Neural cell (in vitro differentiated cells): ENCODE measurements at regions not wholly inside any gene's neighbourhood (a gene's known extent, or its start where the extent isn't known, plus 50 kb on each side); places are given as distances from the start of the nearest gene placed in this dataset.

Experiments
- H2AFZ ChIP-seq: fragments of 200-600, 300-800 bp; sonication (generic), shearing (Covaris generic); 2 replicates; pipeline ENCODE4 v1.6.0; 2014; ENCODE audit warnings: low read depth, mild to moderate bottlenecking, antibody characterized with exemption, low read length, moderate library complexity
- H3F3A ChIP-seq: fragments of 200-600 bp; shearing (Covaris generic); 2 replicates; pipeline ENCODE4 v1.6.1; 2016; ENCODE audit warnings: mild to moderate bottlenecking, moderate library complexity, mixed read lengths, antibody characterized with exemption, low read length; ENCODE audit not compliant: insufficient read depth, poor library complexity, severe bottlenecking
- H3K27ac ChIP-seq: fragments of 200-600, 300-800 bp; sonication (generic), shearing (Covaris generic); 2 replicates; pipeline ENCODE4 v1.5.1; 2014; ENCODE audit warnings: mild to moderate bottlenecking, low read length, moderate library complexity
- H3K27me3 ChIP-seq: fragments of 300-800, 200-600 bp; sonication (generic), shearing (Covaris generic); 2 replicates; pipeline ENCODE4 v1.6.0; 2014; ENCODE audit warnings: mild to moderate bottlenecking, low read depth, low read length, moderate library complexity; ENCODE audit not compliant: insufficient read depth
- H3K36me3 ChIP-seq: fragments of 300-800, 200-600 bp; sonication (generic), shearing (Covaris generic); 2 replicates; pipeline ENCODE4 v1.5.1; 2014; ENCODE audit warnings: mild to moderate bottlenecking, antibody characterized with exemption, low read length, moderate library complexity; ENCODE audit not compliant: insufficient read depth
- H3K4me2 ChIP-seq: fragments of 300-800, 200-600 bp; sonication (generic), shearing (Covaris generic); 2 replicates; pipeline ENCODE4 v1.6.0; 2014; ENCODE audit warnings: mild to moderate bottlenecking, low read length
- H3K4me3 ChIP-seq: fragments of 300-800, 200-600 bp; sonication (generic), shearing (Covaris generic); 2 replicates; pipeline ENCODE4 v1.5.1; 2014; ENCODE audit warnings: mild to moderate bottlenecking, low read length, moderate library complexity
- H3K79me2 ChIP-seq: fragments of 200-600 bp; shearing (Covaris generic); replicated peaks from 2 replicates; pipeline ENCODE4 v1.6.0; 2014; ENCODE audit warnings: mild to moderate bottlenecking, low read length, moderate library complexity; ENCODE audit not compliant: insufficient read depth
- H3K9ac ChIP-seq: fragments of 300-800, 200-600 bp; sonication (generic), shearing (Covaris generic); 2 replicates; pipeline ENCODE4 v1.6.1; 2016; ENCODE audit warnings: mild to moderate bottlenecking, low read length, mixed read lengths
- H3K9me2 ChIP-seq: fragments of 200-600 bp; shearing (Covaris generic); 2 replicates; pipeline ENCODE4 v1.6.1; 2016; ENCODE audit warnings: mild to moderate bottlenecking, low read length, mixed read lengths; ENCODE audit not compliant: insufficient read depth
- H3K9me3 ChIP-seq: fragments of 200-600, 300-800 bp; sonication (generic), shearing (Covaris generic); 2 replicates; pipeline ENCODE4 v1.6.1; 2016; ENCODE audit warnings: mild to moderate bottlenecking, mixed run types, low read length, moderate library complexity, mixed read lengths
- H4K20me1 ChIP-seq: fragments of 200-600 bp; shearing (Covaris generic); 2 replicates; pipeline ENCODE4 v1.6.1; 2016; ENCODE audit warnings: mild to moderate bottlenecking, mixed run types; ENCODE audit not compliant: insufficient read depth
- EP300 ChIP-seq: fragments of 450-650 bp; conservative IDR thresholded peaks from 2 replicates; pipeline ENCODE4 v1.6.1; 2014; ENCODE audit warnings: antibody characterized with exemption, mild to moderate bottlenecking, moderate library complexity; ENCODE audit not compliant: poor library complexity, severe bottlenecking
- EZH2 ChIP-seq: fragments of 200-600, 300-800 bp; shearing (Covaris generic), sonication (generic); IDR thresholded peaks from 2 replicates; pipeline ENCODE4 v1.6.1; 2014; ENCODE audit warnings: antibody characterized with exemption, low read length, borderline replicate concordance, mild to moderate bottlenecking; ENCODE audit not compliant: insufficient read depth, poor library complexity, severe bottlenecking
- MXI1 ChIP-seq: fragments of 450-650 bp; conservative IDR thresholded peaks from 2 replicates; pipeline ENCODE4 v1.6.1; 2014; ENCODE audit warnings: antibody characterized with exemption, mild to moderate bottlenecking; ENCODE audit not compliant: poor library complexity, severe bottlenecking
- POLR2AphosphoS5 ChIP-seq: IDR thresholded peaks from 2 replicates; pipeline ENCODE4 v1.6.1; 2012
- RAD21 ChIP-seq: fragments of 450-650 bp; conservative IDR thresholded peaks from 2 replicates; pipeline ENCODE4 v1.6.1; 2014; ENCODE audit warnings: antibody characterized with exemption, mild to moderate bottlenecking, moderate library complexity
- SMC3 ChIP-seq: fragments of 450-650 bp; conservative IDR thresholded peaks from 2 replicates; pipeline ENCODE4 v1.6.1; 2014; ENCODE audit warnings: antibody characterized with exemption, mild to moderate bottlenecking, moderate library complexity; ENCODE audit not compliant: poor library complexity
- TAF1 ChIP-seq: IDR thresholded peaks from 2 replicates; pipeline ENCODE4 v1.6.1; 2012; ENCODE audit warnings: low read depth
- TF ChIP-seq, protein P1 (sequence below): fragments of 450-650 bp; IDR thresholded peaks from 2 replicates; pipeline ENCODE4 v1.5.1; 2014; ENCODE audit warnings: antibody characterized with exemption, mild to moderate bottlenecking, moderate library complexity; ENCODE audit not compliant: poor library complexity, severe bottlenecking
- TF ChIP-seq, protein P2 (sequence below): IDR thresholded peaks from 2 replicates; pipeline ENCODE4 v1.6.1; 2012; ENCODE audit warnings: borderline replicate concordance

DNA sequence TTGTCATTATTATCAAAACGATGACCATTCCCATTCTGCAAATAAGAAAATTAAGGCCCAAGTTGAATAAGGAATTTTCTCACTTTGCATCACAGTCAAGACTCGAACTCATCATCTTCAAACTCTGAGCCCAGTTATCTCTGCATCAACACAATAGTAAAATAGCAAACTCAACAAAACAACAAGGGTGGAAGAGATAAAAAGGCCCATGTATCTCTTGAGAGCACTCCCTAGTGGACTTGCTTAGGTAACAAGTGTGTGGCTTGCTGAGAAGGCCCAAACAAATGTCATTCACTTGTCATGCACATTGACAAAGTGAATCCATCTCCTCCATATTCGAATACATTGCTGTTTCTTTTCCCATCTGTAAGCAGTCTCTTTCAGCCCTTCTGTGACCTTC lies 412.0 kb upstream of the MAF start:
- H3K9me2 ChIP-seq, result no peaks in the 10 kb centered on the region
- no peak overlapping the region for H3K4me2 ChIP-seq
- no peaks in the 10 kb centered on the region for H3K79me2 ChIP-seq
- no peak overlapping the region for H3K4me3 ChIP-seq
- no peak overlapping the region for H3K27ac ChIP-seq
- no peaks in the 10 kb centered on the region for H3F3A ChIP-seq
- no peaks in the 10 kb centered on the region for H3K36me3 ChIP-seq
- TF ChIP-seq RAD21 (no peak), POLR2AphosphoS5 (no peak), EZH2 (no peak), TAF1 (no peak), EP300 (no peak), SMC3 (no peak), MXI1 (no peak)
- TF ChIP-seq, protein P1, sequence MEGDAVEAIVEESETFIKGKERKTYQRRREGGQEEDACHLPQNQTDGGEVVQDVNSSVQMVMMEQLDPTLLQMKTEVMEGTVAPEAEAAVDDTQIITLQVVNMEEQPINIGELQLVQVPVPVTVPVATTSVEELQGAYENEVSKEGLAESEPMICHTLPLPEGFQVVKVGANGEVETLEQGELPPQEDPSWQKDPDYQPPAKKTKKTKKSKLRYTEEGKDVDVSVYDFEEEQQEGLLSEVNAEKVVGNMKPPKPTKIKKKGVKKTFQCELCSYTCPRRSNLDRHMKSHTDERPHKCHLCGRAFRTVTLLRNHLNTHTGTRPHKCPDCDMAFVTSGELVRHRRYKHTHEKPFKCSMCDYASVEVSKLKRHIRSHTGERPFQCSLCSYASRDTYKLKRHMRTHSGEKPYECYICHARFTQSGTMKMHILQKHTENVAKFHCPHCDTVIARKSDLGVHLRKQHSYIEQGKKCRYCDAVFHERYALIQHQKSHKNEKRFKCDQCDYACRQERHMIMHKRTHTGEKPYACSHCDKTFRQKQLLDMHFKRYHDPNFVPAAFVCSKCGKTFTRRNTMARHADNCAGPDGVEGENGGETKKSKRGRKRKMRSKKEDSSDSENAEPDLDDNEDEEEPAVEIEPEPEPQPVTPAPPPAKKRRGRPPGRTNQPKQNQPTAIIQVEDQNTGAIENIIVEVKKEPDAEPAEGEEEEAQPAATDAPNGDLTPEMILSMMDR, result no peak
- TF ChIP-seq, protein P2, sequence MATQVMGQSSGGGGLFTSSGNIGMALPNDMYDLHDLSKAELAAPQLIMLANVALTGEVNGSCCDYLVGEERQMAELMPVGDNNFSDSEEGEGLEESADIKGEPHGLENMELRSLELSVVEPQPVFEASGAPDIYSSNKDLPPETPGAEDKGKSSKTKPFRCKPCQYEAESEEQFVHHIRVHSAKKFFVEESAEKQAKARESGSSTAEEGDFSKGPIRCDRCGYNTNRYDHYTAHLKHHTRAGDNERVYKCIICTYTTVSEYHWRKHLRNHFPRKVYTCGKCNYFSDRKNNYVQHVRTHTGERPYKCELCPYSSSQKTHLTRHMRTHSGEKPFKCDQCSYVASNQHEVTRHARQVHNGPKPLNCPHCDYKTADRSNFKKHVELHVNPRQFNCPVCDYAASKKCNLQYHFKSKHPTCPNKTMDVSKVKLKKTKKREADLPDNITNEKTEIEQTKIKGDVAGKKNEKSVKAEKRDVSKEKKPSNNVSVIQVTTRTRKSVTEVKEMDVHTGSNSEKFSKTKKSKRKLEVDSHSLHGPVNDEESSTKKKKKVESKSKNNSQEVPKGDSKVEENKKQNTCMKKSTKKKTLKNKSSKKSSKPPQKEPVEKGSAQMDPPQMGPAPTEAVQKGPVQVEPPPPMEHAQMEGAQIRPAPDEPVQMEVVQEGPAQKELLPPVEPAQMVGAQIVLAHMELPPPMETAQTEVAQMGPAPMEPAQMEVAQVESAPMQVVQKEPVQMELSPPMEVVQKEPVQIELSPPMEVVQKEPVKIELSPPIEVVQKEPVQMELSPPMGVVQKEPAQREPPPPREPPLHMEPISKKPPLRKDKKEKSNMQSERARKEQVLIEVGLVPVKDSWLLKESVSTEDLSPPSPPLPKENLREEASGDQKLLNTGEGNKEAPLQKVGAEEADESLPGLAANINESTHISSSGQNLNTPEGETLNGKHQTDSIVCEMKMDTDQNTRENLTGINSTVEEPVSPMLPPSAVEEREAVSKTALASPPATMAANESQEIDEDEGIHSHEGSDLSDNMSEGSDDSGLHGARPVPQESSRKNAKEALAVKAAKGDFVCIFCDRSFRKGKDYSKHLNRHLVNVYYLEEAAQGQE, result no peak
- H3K9ac ChIP-seq, result no peak overlapping the region
- H2AFZ ChIP-seq, result no peak overlapping the region
- H4K20me1 ChIP-seq, result no peaks in the 10 kb centered on the region
- no peaks in the 10 kb centered on the region for H3K27me3 ChIP-seq
- no peaks in the 10 kb centered on the region for H3K9me3 ChIP-seq

DNA sequence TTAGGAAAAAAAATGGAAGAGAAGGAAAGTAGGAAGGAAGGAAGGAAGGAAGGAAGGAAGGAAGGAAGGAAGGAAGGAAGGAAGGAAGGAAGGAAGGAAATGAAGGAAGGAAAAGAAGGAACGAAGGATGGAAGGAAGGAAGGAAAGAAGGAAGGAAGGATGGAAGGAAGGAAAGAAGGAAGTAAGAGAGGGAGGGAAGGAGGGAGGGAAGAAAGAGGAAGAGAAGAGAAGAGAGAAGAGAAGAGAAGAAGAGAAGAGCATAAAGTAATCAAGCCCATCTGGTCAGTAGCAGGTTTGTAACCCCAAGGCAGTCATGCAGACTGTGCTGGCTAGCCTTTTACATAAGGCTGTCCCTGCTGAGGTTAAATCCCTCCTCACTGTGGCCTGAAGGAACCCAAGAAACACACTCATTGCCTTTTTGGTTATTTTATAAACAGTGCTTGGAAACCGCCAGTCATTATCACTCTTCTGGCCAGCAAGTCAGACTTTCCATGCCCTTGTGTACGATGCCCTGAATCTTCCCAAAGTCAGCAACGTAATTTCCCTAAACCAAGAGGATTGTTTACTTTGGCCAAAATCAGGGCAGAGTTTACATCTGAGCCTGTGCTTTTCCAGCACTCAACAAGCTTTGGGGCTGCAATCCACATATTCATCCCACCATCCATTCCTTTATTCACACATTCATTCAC lies 409.6 kb upstream of the MAF start:
- TF ChIP-seq, protein P1, result no peak
- TF ChIP-seq TAF1 (no peak), RAD21 (no peak), EP300 (no peak), EZH2 (no peak), MXI1 (no peak), SMC3 (no peak), POLR2AphosphoS5 (no peak)
- TF ChIP-seq, protein P2, result no peak
- no peaks in the 10 kb centered on the region for H3K36me3 ChIP-seq

More for the DNA sequence above, 409.6 kb upstream of the MAF start:
- H3K27me3 ChIP-seq, result no peaks in the 10 kb centered on the region
- no peak overlapping the region for H3K9ac ChIP-seq
- H3K9me2 ChIP-seq, result no peaks in the 10 kb centered on the region
- H3K27ac ChIP-seq, result no peak overlapping the region
- H3F3A ChIP-seq, result no peaks in the 10 kb centered on the region
- H3K4me3 ChIP-seq, result no peak overlapping the region
- H3K9me3 ChIP-seq, result no peaks in the 10 kb centered on the region
- no peak overlapping the region for H2AFZ ChIP-seq
- no peaks in the 10 kb centered on the region for H3K79me2 ChIP-seq
- no peak overlapping the region for H3K4me2 ChIP-seq
- H4K20me1 ChIP-seq, result no peaks in the 10 kb centered on the region
